H1 (cell line): ENCODE measurements at regions not wholly inside any gene's neighbourhood (a gene's known extent, or its start where the extent isn't known, plus 50 kb on each side); places are given as distances from the start of the nearest gene placed in this dataset.

Experiments
- CTCF ChIA-PET: fragments of 300-600 bp; sonication (Branson Sonifier 250); formaldehyde crosslinking; loops from one replicate; lab custom pipeline; 2021; ENCODE audit not compliant: partially characterized antibody; lab: Charles Lee
- POLR2A ChIA-PET: fragments of 300-600 bp; sonication (Branson Sonifier 250); formaldehyde crosslinking; loops from one replicate; lab custom pipeline; 2021; ENCODE audit warnings: inconsistent platforms; ENCODE audit not compliant: partially characterized antibody; lab: Charles Lee
- DNase-seq, 2 experiments: peaks; one replicate each; pipeline versions ENCODE4 v3.0.0 to v3.0.0-alpha.2; 2010 to 2022; ENCODE audit warnings: low spot score in 2 of 2, low read depth in 1 of 2, mixed read lengths in 1 of 2
- FAIRE-seq: peaks from 2 replicates; lab custom pipeline; 2011; peaks lifted over from hg19 to GRCh38; lab: Jason Lieb, UNC
- H2AFZ ChIP-seq: 2 replicates; pipeline ENCODE4 v1.8.1; 2012; ENCODE audit warnings: low read length, inconsistent platforms
- H2AK5ac ChIP-seq: 2 replicates; pipeline ENCODE4 v1.6.1; 2013; ENCODE audit warnings: low read depth, low read length
- H2BK120ac ChIP-seq: replicated peaks from 2 replicates; pipeline ENCODE3; 2013; ENCODE audit warnings: low read depth, low read length, inconsistent platforms
- H2BK12ac ChIP-seq: 2 replicates; pipeline ENCODE4 v1.6.1; 2013; ENCODE audit warnings: low read depth, low read length
- H2BK15ac ChIP-seq: 2 replicates; pipeline ENCODE4 v1.6.1; 2013; ENCODE audit warnings: low read length
- H2BK20ac ChIP-seq: 2 replicates; pipeline ENCODE4 v1.6.1; 2013; ENCODE audit warnings: low read length
- H2BK5ac ChIP-seq: 2 replicates; pipeline ENCODE4 v1.6.1; 2013; ENCODE audit warnings: low read depth, low read length
- H3K14ac ChIP-seq: 2 replicates; pipeline ENCODE4 v1.6.1; 2013; ENCODE audit warnings: inconsistent platforms; ENCODE audit not compliant: insufficient read length
- H3K18ac ChIP-seq: 2 replicates; pipeline ENCODE4 v1.6.1; 2013; ENCODE audit warnings: low read length; ENCODE audit errors: extremely low read depth
- H3K23ac ChIP-seq: 2 replicates; pipeline ENCODE4 v1.6.1; 2013; ENCODE audit warnings: inconsistent platforms; ENCODE audit not compliant: insufficient read length
- H3K23me2 ChIP-seq: 2 replicates; pipeline ENCODE4 v1.6.1; 2013; ENCODE audit warnings: low read depth, low read length
- H3K27ac ChIP-seq: 2 replicates; pipeline ENCODE4 v1.6.1; 2011; ENCODE audit warnings: low read depth, low read length, inconsistent platforms
- H3K27me3 ChIP-seq, 4 experiments: replicated peaks in 1 of 4; 1 replicate in 1 of 4; 2 replicates in 3 of 4; pipeline versions ENCODE4 v1.6.1 to v1.8.1; 2011 to 2013; ENCODE audit warnings: low read length in 3 of 4, mild to moderate bottlenecking in 3 of 4, inconsistent platforms in 2 of 4, mixed read lengths in 2 of 4, moderate library complexity in 1 of 4; ENCODE audit not compliant: control insufficient read depth in 3 of 4, insufficient read depth in 3 of 4; ENCODE audit errors: extremely low read depth in 1 of 4
- H3K36me3 ChIP-seq, 4 experiments: 2 replicates each; pipeline versions ENCODE4 v1.6.1 to v1.8.1; 2011 to 2013; ENCODE audit warnings: mild to moderate bottlenecking in 4 of 4, low read length in 3 of 4, moderate library complexity in 2 of 4, control low read depth in 1 of 4, inconsistent platforms in 1 of 4; ENCODE audit not compliant: insufficient read depth in 4 of 4, control insufficient read depth in 2 of 4
- H3K4ac ChIP-seq: replicated peaks from 2 replicates; pipeline ENCODE3; 2013; ENCODE audit warnings: low read length, low read depth, mixed read lengths, inconsistent platforms; ENCODE audit not compliant: insufficient read length
- H3K4me1 ChIP-seq, 4 experiments: replicated peaks in 1 of 4; 1 replicate in 1 of 4; 2 replicates in 3 of 4; pipeline versions ENCODE4 v1.6.1 to v1.8.1; 2011 to 2013; ENCODE audit warnings: low read length in 3 of 4, inconsistent platforms in 2 of 4, mixed read lengths in 1 of 4; ENCODE audit not compliant: insufficient read depth in 4 of 4, control insufficient read depth in 3 of 4
- H3K4me2 ChIP-seq, 2 experiments: 2 replicates each; pipeline versions ENCODE4 v1.6.1 to v1.8.1; 2011 to 2013; ENCODE audit warnings: low read depth in 2 of 2, low read length in 2 of 2, control low read depth in 1 of 2, inconsistent platforms in 1 of 2, mild to moderate bottlenecking in 1 of 2; ENCODE audit not compliant: insufficient read depth in 1 of 2
- H3K4me3 ChIP-seq, 4 experiments: fragments of 200-600, 300-600 bp in 1 of 4; sonication (generic), shearing (Covaris generic), sonication (Bioruptor Twin) in 1 of 4; 2 replicates each; pipeline versions ENCODE4 v1.5.1 to v1.8.1; 2011 to 2016; ENCODE audit warnings: low read length in 4 of 4, low read depth in 3 of 4, control low read depth in 2 of 4, inconsistent platforms in 2 of 4, mild to moderate bottlenecking in 2 of 4, mixed read lengths in 1 of 4, moderate library complexity in 1 of 4; ENCODE audit not compliant: insufficient read depth in 2 of 4; ENCODE audit errors: extremely low read depth in 1 of 4
- H3K56ac ChIP-seq: replicated peaks from 2 replicates; pipeline ENCODE3; 2013; ENCODE audit warnings: low read depth, mild to moderate bottlenecking, mixed read lengths, low read length, inconsistent platforms; ENCODE audit not compliant: insufficient read length
- H3K79me1 ChIP-seq: 2 replicates; pipeline ENCODE4 v1.6.1; 2013; ENCODE audit warnings: low read depth, low read length, control low read depth
- H3K79me2 ChIP-seq, 2 experiments: 2 replicates each; pipeline versions ENCODE4 v1.6.1 to v1.8.1; 2012 to 2013; ENCODE audit warnings: low read length in 2 of 2, mild to moderate bottlenecking in 2 of 2, inconsistent platforms in 1 of 2; ENCODE audit not compliant: insufficient read depth in 2 of 2, control insufficient read depth in 1 of 2
- H3K9ac ChIP-seq, 4 experiments: replicated peaks in 1 of 4; 1 replicate in 1 of 4; 2 replicates in 3 of 4; pipeline versions ENCODE4 v1.6.1 to v1.8.1; 2011 to 2013; ENCODE audit warnings: low read depth in 3 of 4, low read length in 3 of 4, control low read depth in 2 of 4, mild to moderate bottlenecking in 2 of 4, moderate library complexity in 2 of 4, inconsistent platforms in 1 of 4; ENCODE audit errors: extremely low read depth in 1 of 4
- H3K9me3 ChIP-seq, 2 experiments: 2 replicates each; pipeline versions ENCODE4 v1.6.1 to v1.8.1; 2012 to 2013; ENCODE audit warnings: mild to moderate bottlenecking in 2 of 2, moderate library complexity in 2 of 2, control low read depth in 1 of 2, inconsistent platforms in 1 of 2, low read depth in 1 of 2, low read length in 1 of 2, mixed read lengths in 1 of 2; ENCODE audit not compliant: insufficient read depth in 2 of 2
- H4K20me1 ChIP-seq, 2 experiments: replicated peaks in 1 of 2; 2 replicates each; pipeline versions ENCODE3 to v1.8.1; 2011 to 2013; ENCODE audit warnings: inconsistent platforms in 2 of 2, low read length in 2 of 2, mild to moderate bottlenecking in 1 of 2; ENCODE audit not compliant: insufficient read depth in 2 of 2, control insufficient read depth in 1 of 2
- H4K5ac ChIP-seq: 2 replicates; pipeline ENCODE4 v1.6.1; 2013; ENCODE audit warnings: low read length, low read depth, mixed read lengths, inconsistent platforms; ENCODE audit not compliant: insufficient read length
- H4K8ac ChIP-seq: 2 replicates; pipeline ENCODE4 v1.8.0; 2013; ENCODE audit warnings: mild to moderate bottlenecking, moderate library complexity, low read length, inconsistent platforms; ENCODE audit not compliant: insufficient read depth; ENCODE audit errors: extremely low read depth
- H4K91ac ChIP-seq: replicated peaks from 2 replicates; pipeline ENCODE3; 2013; ENCODE audit warnings: low read length, mixed read lengths, inconsistent platforms; ENCODE audit not compliant: insufficient read length
- CTBP2 ChIP-seq: IDR thresholded peaks from 2 replicates; pipeline ENCODE4 v1.7.0; 2011; ENCODE audit warnings: borderline replicate concordance, mild to moderate bottlenecking, moderate library complexity, mixed read lengths, low read length; ENCODE audit not compliant: insufficient read depth, insufficient read length
- HDAC6 ChIP-seq: IDR thresholded peaks from one replicate; pipeline ENCODE4 v1.7.1; 2012; ENCODE audit warnings: low read depth, mild to moderate bottlenecking, inconsistent platforms, low read length, moderate library complexity
- KDM4A ChIP-seq: IDR thresholded peaks from one replicate; pipeline ENCODE4 v1.7.1; 2012; ENCODE audit warnings: low read depth, mild to moderate bottlenecking, moderate library complexity, low read length, inconsistent platforms; ENCODE audit not compliant: severe bottlenecking
- NANOG ChIP-seq: IDR thresholded peaks from 2 replicates; pipeline ENCODE4 v1.6.1; 2011; ENCODE audit warnings: low read length, low read depth, mild to moderate bottlenecking, inconsistent platforms; ENCODE audit not compliant: insufficient read depth, poor library complexity, severe bottlenecking
- RBBP5 ChIP-seq: IDR thresholded peaks from 2 replicates; pipeline ENCODE4 v1.7.1; 2012; ENCODE audit warnings: low read depth, mild to moderate bottlenecking, inconsistent platforms, low read length, moderate library complexity, borderline replicate concordance
- RFX5 ChIP-seq: IDR thresholded peaks from 2 replicates; pipeline ENCODE4 v1.6.1; 2011; ENCODE audit warnings: low read depth, low read length, improper control_type of control experiment, borderline replicate concordance
- RNF2 ChIP-seq: fragments of 200-900, 300-1000 bp; sonication (generic); IDR thresholded peaks from 2 replicates; pipeline ENCODE4 v1.7.1; 2016; ENCODE audit warnings: borderline replicate concordance, low read depth, mild to moderate bottlenecking, antibody characterized with exemption, low read length; ENCODE audit not compliant: poor library complexity, severe bottlenecking; ENCODE audit errors: missing control alignments
- SRF ChIP-seq: IDR thresholded peaks from 2 replicates; pipeline ENCODE4 v1.6.1; 2011; ENCODE audit warnings: mild to moderate bottlenecking, low read depth, low read length, moderate library complexity
- TAF1 ChIP-seq: IDR thresholded peaks from 2 replicates; pipeline ENCODE4 v1.6.1; 2011; ENCODE audit warnings: mild to moderate bottlenecking, low read depth, low read length
- WGBS, 2 experiments: shearing (Covaris generic) in 1 of 2; methylation state at CpG; one replicate each; pipeline versions ENCODE4 v1.1.6 to v1.1.7; 2013 to 2015; ENCODE audit warnings: low lambda C conversion rate in 2 of 2, mixed read lengths in 2 of 2, inconsistent platforms in 1 of 2, low coverage in 1 of 2, missing lambda C conversion rate in 1 of 2; ENCODE audit not compliant: insufficient replicate concordance in 2 of 2, insufficient coverage in 1 of 2, insufficient read length in 1 of 2; ENCODE audit errors: extremely low coverage in 1 of 2, missing lambda C conversion rate in 1 of 2; 5-methylcytosine and 5-hydroxymethylcytosine counted together
- TF ChIP-seq, protein P1 (sequence below): IDR thresholded peaks from 2 replicates; pipeline ENCODE4 v1.6.1; 2012; ENCODE audit warnings: low read length, inconsistent platforms
- TF ChIP-seq, protein P2 (sequence below): IDR thresholded peaks from 2 replicates; pipeline ENCODE4 v1.6.1; 2011; ENCODE audit warnings: low read length, improper control_type of control experiment

DNA sequence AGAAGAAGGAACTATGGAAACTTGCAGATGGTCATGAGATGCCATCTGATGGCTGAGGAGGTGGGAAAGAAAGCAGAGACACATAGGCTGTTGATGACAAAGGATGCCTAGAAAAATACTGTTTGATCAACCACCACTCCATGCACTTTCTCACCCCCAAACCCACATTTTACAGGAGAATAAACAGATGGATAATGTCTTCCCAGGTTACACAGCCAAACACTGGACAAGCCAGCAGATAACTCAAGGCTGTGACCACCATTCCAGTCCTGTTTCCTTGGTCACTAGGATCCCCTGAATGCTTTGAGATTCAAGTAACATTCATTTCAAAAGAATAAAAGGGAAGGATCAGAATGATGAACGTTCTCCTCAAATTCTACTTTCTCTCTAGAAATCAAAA is 733.0 kb upstream of the SOX11 start:
- Histone ChIP-seq H4K20me1 (peaks cover 0 to 5% of the 10 kb centered on the region in 2 experiments), H3K27me3 (no peaks in the 10 kb centered on the region), H4K91ac (no peak overlapping the region), H3K4me1 (no peaks in the 10 kb centered on the region), H2AK5ac (no peak overlapping the region), H3K4me2 (no peak overlapping the region), H2BK20ac (no peak overlapping the region), H3K23ac (no peak overlapping the region), H4K8ac (no peak overlapping the region), H3K14ac (no peak overlapping the region), H3K18ac (no peak overlapping the region), H2BK120ac (no peak overlapping the region), H2AFZ (no peak overlapping the region), H3K79me2 (no peaks in the 10 kb centered on the region), H3K36me3 (no peaks in the 10 kb centered on the region), H3K9ac (no peak overlapping the region), H3K4me3 (no peak overlapping the region), H3K23me2 (peaks cover 5% of the 10 kb centered on the region; the same call in 1 of the 2 replicates), H2BK5ac (no peak overlapping the region), H3K27ac (no peak overlapping the region), H4K5ac (no peak overlapping the region), H2BK12ac (no peak overlapping the region), H3K9me3 (no peaks in the 10 kb centered on the region), H3K56ac (no peak overlapping the region), H2BK15ac (no peak overlapping the region), H3K4ac (no peak overlapping the region), H3K79me1 (no peaks in the 10 kb centered on the region)
- ChIA-PET CTCF (no interaction called here), POLR2A (no interaction called here)
- no peak for FAIRE-seq
- DNase-seq, result no peak
- WGBS, 2 experiments, result 95% methylated on average over 1 of the region's 1 CpG; no CpG with 5 or more reads in 1 of the 2 experiments
- TF ChIP-seq, protein P1, sequence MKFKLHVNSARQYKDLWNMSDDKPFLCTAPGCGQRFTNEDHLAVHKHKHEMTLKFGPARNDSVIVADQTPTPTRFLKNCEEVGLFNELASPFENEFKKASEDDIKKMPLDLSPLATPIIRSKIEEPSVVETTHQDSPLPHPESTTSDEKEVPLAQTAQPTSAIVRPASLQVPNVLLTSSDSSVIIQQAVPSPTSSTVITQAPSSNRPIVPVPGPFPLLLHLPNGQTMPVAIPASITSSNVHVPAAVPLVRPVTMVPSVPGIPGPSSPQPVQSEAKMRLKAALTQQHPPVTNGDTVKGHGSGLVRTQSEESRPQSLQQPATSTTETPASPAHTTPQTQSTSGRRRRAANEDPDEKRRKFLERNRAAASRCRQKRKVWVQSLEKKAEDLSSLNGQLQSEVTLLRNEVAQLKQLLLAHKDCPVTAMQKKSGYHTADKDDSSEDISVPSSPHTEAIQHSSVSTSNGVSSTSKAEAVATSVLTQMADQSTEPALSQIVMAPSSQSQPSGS, result no peak
- TF ChIP-seq, protein P2, sequence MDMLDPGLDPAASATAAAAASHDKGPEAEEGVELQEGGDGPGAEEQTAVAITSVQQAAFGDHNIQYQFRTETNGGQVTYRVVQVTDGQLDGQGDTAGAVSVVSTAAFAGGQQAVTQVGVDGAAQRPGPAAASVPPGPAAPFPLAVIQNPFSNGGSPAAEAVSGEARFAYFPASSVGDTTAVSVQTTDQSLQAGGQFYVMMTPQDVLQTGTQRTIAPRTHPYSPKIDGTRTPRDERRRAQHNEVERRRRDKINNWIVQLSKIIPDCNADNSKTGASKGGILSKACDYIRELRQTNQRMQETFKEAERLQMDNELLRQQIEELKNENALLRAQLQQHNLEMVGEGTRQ, result no peak
- TF ChIP-seq CTBP2 (no peak), RNF2 (no peak), NANOG (no peak), TAF1 (no peak), RBBP5 (no peak), RFX5 (no peak), HDAC6 (no peak), KDM4A (no peak), SRF (no peak)
